Testis (tissue), 2 donors: ENCODE measurements at regions not wholly inside any gene's neighbourhood (a gene's known extent, or its start where the extent isn't known, plus 50 kb on each side); places are given as distances from the start of the nearest gene placed in this dataset.
"Not testable (repeated sequence)": the region's sequence is repeated elsewhere in the genome, so short reads cannot be mapped to it uniquely, and the experiment has no call there.

ENCODE experiments used
- DNase-seq: peaks from one replicate; pipeline ENCODE4 v3.0.0-alpha.2; 2019
- H3K27ac ChIP-seq, 2 donors: fragments of 200-600 bp; sonication (generic); one replicate each; pipeline ENCODE4 v1.5.1; 2019
- H3K27me3 ChIP-seq: fragments of 200-600 bp; sonication (generic); one replicate; pipeline ENCODE4 v1.5.1; 2019
- H3K36me3 ChIP-seq: fragments of 200-600 bp; sonication (generic); one replicate; pipeline ENCODE4 v1.5.1; 2017; ENCODE audit warnings: low read depth; ENCODE audit errors: missing control alignments
- H3K4me1 ChIP-seq: fragments of 200-600 bp; sonication (generic); one replicate; pipeline ENCODE4 v1.5.1; 2019
- H3K4me3 ChIP-seq, 2 donors: fragments of 200-600 bp; sonication (generic); one replicate each; pipeline ENCODE4 v1.5.1; 2017 to 2019
- H3K9me3 ChIP-seq: fragments of 200-600 bp; sonication (generic); one replicate; pipeline ENCODE4 v1.5.1; 2017
- CTCF ChIP-seq, 3 experiments: fragments of 450-650 bp in 2 of 3; fragments of 200-600 bp in 1 of 3; sonication (generic) in 1 of 3; IDR thresholded peaks; one replicate each; pipeline ENCODE4 v1.5.1; 2016 to 2019; ENCODE audit warnings: antibody characterized with exemption in 3 of 3, mild to moderate bottlenecking in 2 of 3, moderate library complexity in 1 of 3
- POLR2A ChIP-seq: fragments of 450-650 bp; IDR thresholded peaks from one replicate; pipeline ENCODE4 v1.6.1; 2017; ENCODE audit warnings: antibody characterized with exemption, mild to moderate bottlenecking, moderate library complexity
- WGBS, 2 donors: methylation state at CpG; one replicate each; pipeline ENCODE4 v1.1.5; 2018; 5-methylcytosine and 5-hydroxymethylcytosine counted together
- intact Hi-C: fragments of 100-400 bp; cut with DNase I; formaldehyde crosslinking; loops from one replicate; pipeline ENCODE4 v1.15.1; 2023; ENCODE audit warnings: low total_unique reads

GRCh38 chr5:90221951-90222350 lies 187.6 kb downstream of the CETN3 start:
- H3K4me3 ChIP-seq = no peak overlapping the region
- no peak overlapping the region for H3K27ac ChIP-seq
- H3K27me3 ChIP-seq = no peaks in the 10 kb centered on the region
- TF ChIP-seq CTCF (IDR thresholded peaks at IDR 0.05) (no peak), POLR2A (no peak)
- intact Hi-C loops = no loop called here
- no peaks in the 10 kb centered on the region for H3K4me1 ChIP-seq
- H3K36me3 ChIP-seq = no peaks in the 10 kb centered on the region
- no peak for DNase-seq
- 82 to 83% methylated on average over 2 of the region's 2 CpGs for WGBS, 2 donors
- no peaks in the 10 kb centered on the region for H3K9me3 ChIP-seq

- DNase-seq = no peak
- 90 to 92% methylated on average over 3 of the region's 3 CpGs for WGBS, 2 donors
- no peak for TF ChIP-seq CTCF (IDR thresholded peaks at IDR 0.05)
- TF ChIP-seq POLR2A = no peak
- no peaks in the 10 kb centered on the region for H3K36me3 ChIP-seq
- H3K27ac ChIP-seq = no peak overlapping the region
- no peaks in the 10 kb centered on the region for H3K9me3 ChIP-seq
- no peaks in the 10 kb centered on the region for H3K4me1 ChIP-seq
- no peak overlapping the region for H3K4me3 ChIP-seq
- intact Hi-C loops = no loop called here
- no peaks in the 10 kb centered on the region for H3K27me3 ChIP-seq
These were observed 189.0 kb downstream of the CETN3 start for GRCh38 chr5:90220554-90220953.

GRCh38 chr5:90214991-90215390 lies 194.6 kb downstream of the CETN3 start:
- intact Hi-C loops = no loop called here
- no peaks in the 10 kb centered on the region for H3K9me3 ChIP-seq
- H3K27ac ChIP-seq = no peak overlapping the region
- DNase-seq = no peak
- no peaks in the 10 kb centered on the region for H3K36me3 ChIP-seq
- TF ChIP-seq CTCF (IDR thresholded peaks at IDR 0.05) (no peak), POLR2A (no peak)
- no peaks in the 10 kb centered on the region for H3K27me3 ChIP-seq
- H3K4me3 ChIP-seq = no peak overlapping the region
- H3K4me1 ChIP-seq = no peaks in the 10 kb centered on the region

GRCh38 chr5:90208323-90208722 lies 201.2 kb downstream of the CETN3 start:
- intact Hi-C loops, H3K27me3 ChIP-seq: not testable (repeated sequence)
- 76 to 89% methylated on average over 22 to 24 of the region's 25 CpGs for WGBS, 2 donors

GRCh38 chr5:90201923-90202322 lies 207.6 kb downstream of the CETN3 start:
- no peaks in the 10 kb centered on the region for H3K27me3 ChIP-seq
- 53 to 63% methylated on average over 3 of the region's 3 CpGs for WGBS, 2 donors
- no peak for DNase-seq
- no peaks in the 10 kb centered on the region for H3K4me1 ChIP-seq
- H3K36me3 ChIP-seq = no peaks in the 10 kb centered on the region
- intact Hi-C loops = no loop called here
- TF ChIP-seq POLR2A (no peak), CTCF (IDR thresholded peaks at IDR 0.05) (no peak)
- no peak overlapping the region for H3K4me3 ChIP-seq
- H3K27ac ChIP-seq = no peak overlapping the region
- H3K9me3 ChIP-seq = no peaks in the 10 kb centered on the region

More at GRCh38 chr5:90208323-90208722, 201.2 kb downstream of the CETN3 start:
- H3K9me3 ChIP-seq, H3K27ac ChIP-seq, H3K36me3 ChIP-seq, DNase-seq, H3K4me1 ChIP-seq: not testable (repeated sequence)
- H3K4me3 ChIP-seq = peak overlapping the region in 1 of 2 donors; percentile 3
